ENCODE measurements at regions not wholly inside any gene's neighbourhood (a gene's known extent, or its start where the extent isn't known, plus 50 kb on each side); places are given as distances from the start of the nearest gene placed in this dataset.
"Not testable (repeated sequence)": the region's sequence is repeated elsewhere in the genome, so short reads cannot be mapped to it uniquely, and the experiment has no call there.

DNA sequence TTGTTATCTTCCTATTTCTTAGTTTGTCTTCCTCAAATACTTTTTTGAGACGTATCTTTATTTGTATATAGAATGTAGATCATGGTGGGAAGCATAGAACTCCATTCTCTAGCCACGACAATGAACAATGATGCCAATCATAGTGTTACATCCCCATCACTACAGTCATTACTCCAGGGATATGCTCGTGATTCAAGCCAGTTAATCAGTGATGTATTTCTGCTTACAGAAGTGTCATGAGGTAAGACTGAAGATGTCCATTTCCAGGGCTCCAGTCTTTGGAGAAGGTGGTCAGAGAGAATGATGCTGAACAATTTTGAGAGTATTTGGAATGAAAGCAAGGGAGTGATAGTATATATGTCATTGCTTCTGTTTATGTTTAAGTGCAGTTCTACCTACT is 777.2 kb upstream of the TMEFF2 start:
- Histone ChIP-seq H3K27ac (no peak overlapping the region), H3K9me3 (no peaks in the 10 kb centered on the region), H3K4me3 (no peak overlapping the region), H3K4me1 (no peaks in the 10 kb centered on the region), H3K36me3 (no peaks in the 10 kb centered on the region), H3K27me3 (replicated peaks in 1 of 7) (no peaks in the 10 kb centered on the region)
- DNase-seq, result no peak
- WGBS, 5 donors, result 57 to 73% (median 62%) methylated on average over 3 of the region's 3 CpGs
- TF ChIP-seq, protein P1, sequence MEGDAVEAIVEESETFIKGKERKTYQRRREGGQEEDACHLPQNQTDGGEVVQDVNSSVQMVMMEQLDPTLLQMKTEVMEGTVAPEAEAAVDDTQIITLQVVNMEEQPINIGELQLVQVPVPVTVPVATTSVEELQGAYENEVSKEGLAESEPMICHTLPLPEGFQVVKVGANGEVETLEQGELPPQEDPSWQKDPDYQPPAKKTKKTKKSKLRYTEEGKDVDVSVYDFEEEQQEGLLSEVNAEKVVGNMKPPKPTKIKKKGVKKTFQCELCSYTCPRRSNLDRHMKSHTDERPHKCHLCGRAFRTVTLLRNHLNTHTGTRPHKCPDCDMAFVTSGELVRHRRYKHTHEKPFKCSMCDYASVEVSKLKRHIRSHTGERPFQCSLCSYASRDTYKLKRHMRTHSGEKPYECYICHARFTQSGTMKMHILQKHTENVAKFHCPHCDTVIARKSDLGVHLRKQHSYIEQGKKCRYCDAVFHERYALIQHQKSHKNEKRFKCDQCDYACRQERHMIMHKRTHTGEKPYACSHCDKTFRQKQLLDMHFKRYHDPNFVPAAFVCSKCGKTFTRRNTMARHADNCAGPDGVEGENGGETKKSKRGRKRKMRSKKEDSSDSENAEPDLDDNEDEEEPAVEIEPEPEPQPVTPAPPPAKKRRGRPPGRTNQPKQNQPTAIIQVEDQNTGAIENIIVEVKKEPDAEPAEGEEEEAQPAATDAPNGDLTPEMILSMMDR (IDR thresholded peaks at IDR 0.05 in 8 of 11, conservative IDR thresholded peaks at IDR 0.05 in 3 of 11), result no peak
- TF ChIP-seq POLR2AphosphoS5 (IDR thresholded peaks at IDR 0.05) (no peak), POLR2A (IDR thresholded peaks at IDR 0.05) (no peak)
- intact Hi-C loops (cut with DNase I; ENCODE audit: low total_unique reads), result no loop called here

DNA sequence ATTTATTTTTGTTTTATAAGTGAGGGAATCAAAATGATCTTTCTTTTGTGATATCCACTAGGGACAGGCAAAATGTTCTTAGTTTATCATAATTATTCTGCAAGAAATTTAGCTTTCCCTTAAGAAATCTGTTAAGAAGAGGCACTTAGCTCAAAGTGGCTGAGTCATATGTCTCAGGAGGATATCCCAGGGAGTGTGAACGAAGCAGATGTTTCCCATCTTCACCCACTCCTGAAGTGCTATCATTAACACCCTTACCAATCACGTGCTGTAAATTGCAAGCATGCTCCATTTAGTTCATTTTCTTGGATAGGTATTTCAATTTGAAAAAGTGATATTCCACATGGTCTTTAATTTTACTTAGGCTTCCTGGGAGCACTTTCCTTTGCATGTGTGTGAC is 774.3 kb upstream of the TMEFF2 start:
- WGBS, 5 donors, result 20 to 39% (median 27%) methylated on average over 2 of the region's 2 CpGs
- DNase-seq, result no peak
- intact Hi-C loops (cut with DNase I; ENCODE audit: low total_unique reads), result no loop called here
- no peak for TF ChIP-seq POLR2A (IDR thresholded peaks at IDR 0.05)
- TF ChIP-seq, protein P1 (IDR thresholded peaks at IDR 0.05 in 8 of 11, conservative IDR thresholded peaks at IDR 0.05 in 3 of 11), result no peak
- TF ChIP-seq POLR2AphosphoS5 (IDR thresholded peaks at IDR 0.05), result no peak
- Histone ChIP-seq H3K4me3 (no peak overlapping the region), H3K4me1 (no peaks in the 10 kb centered on the region), H3K27me3 (replicated peaks in 1 of 7) (no peaks in the 10 kb centered on the region), H3K27ac (no peak overlapping the region), H3K9me3 (no peaks in the 10 kb centered on the region), H3K36me3 (no peaks in the 10 kb centered on the region)

DNA sequence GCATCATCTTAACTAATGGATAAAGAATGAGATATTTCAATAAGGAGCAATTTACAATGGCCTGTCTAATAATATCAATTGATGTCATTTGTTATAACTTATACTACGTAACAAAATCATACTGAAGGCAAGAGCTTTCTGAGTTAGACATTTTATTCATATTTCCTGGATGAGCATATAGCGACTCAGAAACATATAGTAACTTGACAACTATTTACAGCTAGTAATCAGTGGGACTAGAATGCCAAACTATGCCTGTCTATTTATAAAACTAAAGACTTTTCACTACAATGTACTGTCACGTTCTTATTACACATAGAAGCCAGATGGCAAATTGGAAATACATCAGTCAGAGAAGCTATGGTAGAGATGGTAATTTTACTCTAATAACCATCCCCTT is 766.2 kb upstream of the TMEFF2 start:
- H3K4me3 ChIP-seq, result no peak overlapping the region
- H3K36me3 ChIP-seq, result no peaks in the 10 kb centered on the region
- DNase-seq, result no peak
- no peak overlapping the region for H3K27ac ChIP-seq
- peaks cover 0 to 5% (median 0%) of the 10 kb centered on the region in 8 donors for H3K9me3 ChIP-seq
- no peaks in the 10 kb centered on the region for H3K27me3 ChIP-seq (replicated peaks in 1 of 7)
- intact Hi-C loops (cut with DNase I; ENCODE audit: low total_unique reads), result no loop called here
- H3K4me1 ChIP-seq, result no peaks in the 10 kb centered on the region
- TF ChIP-seq, protein P1 (IDR thresholded peaks at IDR 0.05 in 8 of 11, conservative IDR thresholded peaks at IDR 0.05 in 3 of 11), result no peak
- TF ChIP-seq POLR2AphosphoS5 (IDR thresholded peaks at IDR 0.05), result no peak
- no peak for TF ChIP-seq POLR2A (IDR thresholded peaks at IDR 0.05)
- 74 to 86% (median 81%) methylated on average over 3 of the region's 3 CpGs for WGBS, 5 donors

DNA sequence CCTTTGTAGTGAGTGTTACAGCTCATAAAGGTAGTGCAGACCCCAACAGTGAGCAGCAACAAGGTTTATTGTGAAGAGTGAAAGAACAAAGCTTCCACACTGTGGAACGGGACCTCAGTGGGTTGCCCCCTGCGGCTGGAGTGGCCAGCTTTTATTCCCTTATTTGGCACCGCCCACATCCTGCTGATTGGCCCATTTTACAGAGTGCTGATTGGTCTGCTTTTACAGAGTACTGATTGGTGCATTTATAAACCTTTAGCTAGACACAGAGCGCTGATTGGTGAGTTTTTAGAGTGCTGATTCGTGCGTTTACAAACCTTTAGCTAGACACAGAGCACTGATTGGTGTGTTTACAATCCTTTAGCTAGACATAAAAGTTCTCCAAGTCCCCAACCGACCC is 763.9 kb upstream of the TMEFF2 start:
- H3K27ac ChIP-seq; H3K4me1 ChIP-seq; H3K4me3 ChIP-seq; H3K36me3 ChIP-seq; DNase-seq; intact Hi-C loops (cut with DNase I; ENCODE audit: low total_unique reads); H3K9me3 ChIP-seq; H3K27me3 ChIP-seq (replicated peaks in 1 of 7): not testable (repeated sequence)
- 82 to 90% (median 89%) methylated on average over 7 of the region's 7 CpGs for WGBS, 5 donors

DNA sequence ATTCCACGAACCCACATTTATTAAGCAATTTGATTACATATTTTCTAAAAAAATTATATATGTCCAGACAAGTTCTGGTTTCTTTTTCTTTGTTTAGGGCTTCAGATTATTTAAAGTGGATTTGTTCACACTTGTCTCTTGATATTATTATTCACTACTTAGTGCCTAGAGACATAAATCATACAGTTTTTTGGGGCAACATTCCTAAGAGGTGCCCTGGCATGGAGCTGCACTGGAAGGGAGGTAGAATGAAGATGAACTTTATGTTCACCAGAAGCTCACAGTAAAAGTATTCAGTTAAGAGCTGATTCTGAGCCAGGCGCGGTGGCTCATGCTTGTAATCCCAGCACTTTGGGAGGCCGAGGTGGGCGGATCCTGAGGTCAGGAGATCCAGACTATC is 762.7 kb upstream of the TMEFF2 start:
- H3K27ac ChIP-seq, result no peak overlapping the region
- H3K4me3 ChIP-seq, result no peak overlapping the region
- 87 to 96% (median 93%) methylated on average over 5 of the region's 5 CpGs for WGBS, 5 donors
- no peak for DNase-seq
- peaks cover 0 to 5% (median 0%) of the 10 kb centered on the region in 8 donors for H3K9me3 ChIP-seq
- H3K4me1 ChIP-seq, result no peaks in the 10 kb centered on the region
- intact Hi-C loops (cut with DNase I; ENCODE audit: low total_unique reads), result no loop called here
- H3K36me3 ChIP-seq, result no peaks in the 10 kb centered on the region
- H3K27me3 ChIP-seq (replicated peaks in 1 of 7), result no peaks in the 10 kb centered on the region
- TF ChIP-seq POLR2A (IDR thresholded peaks at IDR 0.05) (no peak), POLR2AphosphoS5 (IDR thresholded peaks at IDR 0.05) (no peak)
- TF ChIP-seq, protein P1 (IDR thresholded peaks at IDR 0.05 in 8 of 11, conservative IDR thresholded peaks at IDR 0.05 in 3 of 11), result no peak

All from spleen (tissue), 11 donors.